GM12878 (cell line): ENCODE measurements at regions not wholly inside any gene's neighbourhood (a gene's known extent, or its start where the extent isn't known, plus 50 kb on each side); places are given as distances from the start of the nearest gene placed in this dataset.

Experiments used
- ATAC-seq: fragments of 200-7000 bp; cut with Tn5 transposase; 3 replicates; pipeline ENCODE4 v1.9.1; 2020; ENCODE audit warnings: mild to moderate bottlenecking, moderate library complexity
- BruUV-seq: library from RNA; stranded (reverse); fragments of 400-500 nt; replicated peaks from 2 replicates; lab custom pipeline; 2021; lab: Mats Ljungman, UMichigan
- CTCF ChIA-PET: fragments of 300-600 bp; sonication (Branson Sonifier 250); formaldehyde crosslinking; extraction: SDS; loops from one replicate; lab custom pipeline; 2021; ENCODE audit warnings: inconsistent platforms; lab: Yijun Ruan, JAX
- POLR2A ChIA-PET: fragments of 350-600 bp; formaldehyde crosslinking; extraction: SDS; loops from one replicate; lab custom pipeline; 2021; ENCODE audit warnings: inconsistent platforms; lab: Charles Lee
- RAD21 ChIA-PET: fragments of 300-600 bp; sonication (Branson Sonifier 250); formaldehyde crosslinking; loops from one replicate; lab custom pipeline; 2023; ENCODE audit warnings: antibody characterized with exemption; ENCODE audit not compliant: unreplicated experiment; lab: Charles Lee
- SMC1A ChIA-PET: fragments of 300-600 bp; sonication (Branson Sonifier 250); formaldehyde crosslinking; loops from one replicate; lab custom pipeline; 2023; ENCODE audit not compliant: unreplicated experiment, uncharacterized antibody; lab: Charles Lee
- DNase-seq: peaks from one replicate; pipeline ENCODE4 v3.0.0-alpha.2; 2011; ENCODE audit warnings: low read depth, low spot score
- FAIRE-seq: peaks from 3 replicates; lab custom pipeline; 2011; peaks lifted over from hg19 to GRCh38; lab: Jason Lieb, UNC
- H2AFZ ChIP-seq: 2 replicates; pipeline ENCODE4 v1.6.0; 2011; ENCODE audit warnings: low read depth, low read length, control low read depth; ENCODE audit not compliant: control insufficient read depth
- H3K27ac ChIP-seq: 2 replicates; pipeline ENCODE4 v1.5.1; 2011; ENCODE audit warnings: control low read depth; ENCODE audit not compliant: control insufficient read depth, insufficient read depth
- H3K27me3 ChIP-seq, 2 experiments: replicated peaks in 1 of 2; 2 replicates each; pipeline versions ENCODE4 v1.6.0 to v1.6.1; 2011; ENCODE audit warnings: low read length in 1 of 2; ENCODE audit not compliant: control insufficient read depth in 2 of 2, insufficient read depth in 2 of 2
- H3K36me3 ChIP-seq, 2 experiments: 2 replicates each; pipeline ENCODE4 v1.5.1; 2011; ENCODE audit warnings: low read length in 1 of 2; ENCODE audit not compliant: control insufficient read depth in 2 of 2, insufficient read depth in 2 of 2
- H3K4me1 ChIP-seq: 2 replicates; pipeline ENCODE4 v1.6.1; 2011; ENCODE audit warnings: mild to moderate bottlenecking, low read length, moderate library complexity, mixed read lengths; ENCODE audit not compliant: control insufficient read depth, insufficient read depth
- H3K4me2 ChIP-seq: 2 replicates; pipeline ENCODE4 v1.6.0; 2011; ENCODE audit warnings: control low read depth; ENCODE audit not compliant: control insufficient read depth, insufficient read depth
- H3K4me3 ChIP-seq: fragments of 200-600 bp; sonication (generic); 2 replicates; pipeline ENCODE4 v1.5.1; 2016
- H3K79me2 ChIP-seq: 2 replicates; pipeline ENCODE4 v1.6.0; 2011; ENCODE audit warnings: low read length; ENCODE audit not compliant: control insufficient read depth, insufficient read depth
- H3K9ac ChIP-seq: 2 replicates; pipeline ENCODE4 v1.8.0; 2011; ENCODE audit warnings: low read length, control low read depth, mixed read lengths; ENCODE audit not compliant: control insufficient read depth, insufficient read depth
- H3K9me3 ChIP-seq: replicated peaks from 3 replicates; pipeline ENCODE4 v1.5.1; 2011; ENCODE audit warnings: mild to moderate bottlenecking, low read length; ENCODE audit not compliant: control insufficient read depth, insufficient read depth
- H4K20me1 ChIP-seq: 2 replicates; pipeline ENCODE4 v1.6.0; 2011; ENCODE audit not compliant: control insufficient read depth, insufficient read depth
- EZH2 ChIP-seq: IDR thresholded peaks from 2 replicates; pipeline ENCODE4 v1.6.1; 2012; ENCODE audit warnings: low read depth, mild to moderate bottlenecking, control low read depth, inconsistent platforms, low read length, borderline replicate concordance; ENCODE audit not compliant: control insufficient read depth
- HCFC1 ChIP-seq: fragments of 150-350 bp; IDR thresholded peaks from 2 replicates; pipeline ENCODE4 v1.6.1; 2014; ENCODE audit warnings: low read length
- IKZF1 ChIP-seq: fragments of 450-650 bp; conservative IDR thresholded peaks from 2 replicates; pipeline ENCODE4 v1.6.1; 2017; ENCODE audit warnings: antibody characterized with exemption, mild to moderate bottlenecking
- NR2F1 ChIP-seq: fragments of 450-650 bp; conservative IDR thresholded peaks from 2 replicates; pipeline ENCODE4 v1.6.1; 2017; ENCODE audit warnings: mild to moderate bottlenecking
- RAD21 ChIP-seq: IDR thresholded peaks from 2 replicates; pipeline ENCODE4 v1.6.1; 2011; ENCODE audit warnings: mild to moderate bottlenecking, low read depth, low read length, moderate library complexity; ENCODE audit not compliant: insufficient read depth
- SMC3 ChIP-seq: IDR thresholded peaks from 2 replicates; pipeline ENCODE4 v1.6.1; 2011; ENCODE audit warnings: low read length, improper control_type of control experiment, borderline replicate concordance
- SUZ12 ChIP-seq: fragments of 200-600 bp; sonication (generic); IDR thresholded peaks from one replicate; pipeline ENCODE4 v1.6.1; 2018; ENCODE audit warnings: antibody characterized with exemption, mild to moderate bottlenecking; ENCODE audit not compliant: unreplicated experiment
- in situ Hi-C: fragments of 300-500 bp; cut with MboI; formaldehyde crosslinking; loops from 9 replicates; pipeline ENCODE4 v1.14.3; 2018; ENCODE audit warnings: mixed read lengths
- intact Hi-C: fragments of 100-400 bp; cut with micrococcal nuclease; formaldehyde crosslinking; loops from one replicate; pipeline ENCODE4 v1.14.2; 2022; ENCODE audit not compliant: unreplicated experiment
- TF ChIP-seq, protein P1 (sequence below): IDR thresholded peaks from 2 replicates; pipeline ENCODE4 v1.6.1; 2011; ENCODE audit warnings: borderline replicate concordance, low read depth, mild to moderate bottlenecking, moderate library complexity, low read length; ENCODE audit not compliant: insufficient read depth, poor library complexity, severe bottlenecking
- TF ChIP-seq, protein P2 (sequence below): fragments of 150-350 bp; IDR thresholded peaks from 2 replicates; pipeline ENCODE4 v1.6.1; 2014; ENCODE audit warnings: mild to moderate bottlenecking, low read depth, low read length
- TF ChIP-seq, protein P3 (sequence below): IDR thresholded peaks from 2 replicates; pipeline ENCODE4 v1.6.1; 2012; ENCODE audit warnings: improper control_type of control experiment, low read depth, low read length; ENCODE audit not compliant: insufficient replicate concordance
- TF ChIP-seq, protein P4 (sequence below): fragments of 450-650 bp; formaldehyde crosslinking; IDR thresholded peaks from 2 replicates; pipeline ENCODE4 v1.4.0; 2022; ENCODE audit warnings: mild to moderate bottlenecking, moderate library complexity
- TF ChIP-seq, protein P5 (sequence below): IDR thresholded peaks from 2 replicates; pipeline ENCODE4 v1.6.1; 2011; ENCODE audit warnings: mild to moderate bottlenecking, low read depth, low read length, moderate library complexity; ENCODE audit not compliant: insufficient replicate concordance

GRCh38 chr17:52686140-52686539 is 527.6 kb upstream of the CA10 start:
- ChIA-PET POLR2A (no interaction called here), SMC1A (no interaction called here), RAD21 (no interaction called here), CTCF (no interaction called here)
- H3K4me1 ChIP-seq = no peaks in the 10 kb centered on the region
- H3K4me2 ChIP-seq = no peak overlapping the region
- H3K79me2 ChIP-seq = no peaks in the 10 kb centered on the region
- H2AFZ ChIP-seq = no peak overlapping the region
- no peaks in the 10 kb centered on the region for H3K9me3 ChIP-seq
- H3K9ac ChIP-seq = no peak overlapping the region
- H4K20me1 ChIP-seq = no peaks in the 10 kb centered on the region
- DNase-seq (no peak), FAIRE-seq (no peak), ATAC-seq (no peak)
- no peak overlapping the region for H3K4me3 ChIP-seq
- intact Hi-C loops (no loop called here), in situ Hi-C loops (no loop called here)
- BruUV-seq = no TSS peak
- H3K36me3 ChIP-seq = no peaks in the 10 kb centered on the region
- no peak overlapping the region for H3K27ac ChIP-seq
- no peaks in the 10 kb centered on the region for H3K27me3 ChIP-seq
- TF ChIP-seq HCFC1 (no peak), IKZF1 (no peak), EZH2 (no peak), NR2F1 (no peak), RAD21 (no peak), SMC3 (no peak), SUZ12 (no peak)
- TF ChIP-seq, protein P1, sequence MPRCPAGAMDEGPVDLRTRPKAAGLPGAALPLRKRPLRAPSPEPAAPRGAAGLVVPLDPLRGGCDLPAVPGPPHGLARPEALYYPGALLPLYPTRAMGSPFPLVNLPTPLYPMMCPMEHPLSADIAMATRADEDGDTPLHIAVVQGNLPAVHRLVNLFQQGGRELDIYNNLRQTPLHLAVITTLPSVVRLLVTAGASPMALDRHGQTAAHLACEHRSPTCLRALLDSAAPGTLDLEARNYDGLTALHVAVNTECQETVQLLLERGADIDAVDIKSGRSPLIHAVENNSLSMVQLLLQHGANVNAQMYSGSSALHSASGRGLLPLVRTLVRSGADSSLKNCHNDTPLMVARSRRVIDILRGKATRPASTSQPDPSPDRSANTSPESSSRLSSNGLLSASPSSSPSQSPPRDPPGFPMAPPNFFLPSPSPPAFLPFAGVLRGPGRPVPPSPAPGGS = no peak
- TF ChIP-seq, protein P2, sequence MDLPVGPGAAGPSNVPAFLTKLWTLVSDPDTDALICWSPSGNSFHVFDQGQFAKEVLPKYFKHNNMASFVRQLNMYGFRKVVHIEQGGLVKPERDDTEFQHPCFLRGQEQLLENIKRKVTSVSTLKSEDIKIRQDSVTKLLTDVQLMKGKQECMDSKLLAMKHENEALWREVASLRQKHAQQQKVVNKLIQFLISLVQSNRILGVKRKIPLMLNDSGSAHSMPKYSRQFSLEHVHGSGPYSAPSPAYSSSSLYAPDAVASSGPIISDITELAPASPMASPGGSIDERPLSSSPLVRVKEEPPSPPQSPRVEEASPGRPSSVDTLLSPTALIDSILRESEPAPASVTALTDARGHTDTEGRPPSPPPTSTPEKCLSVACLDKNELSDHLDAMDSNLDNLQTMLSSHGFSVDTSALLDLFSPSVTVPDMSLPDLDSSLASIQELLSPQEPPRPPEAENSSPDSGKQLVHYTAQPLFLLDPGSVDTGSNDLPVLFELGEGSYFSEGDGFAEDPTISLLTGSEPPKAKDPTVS = no peak
- TF ChIP-seq, protein P3, sequence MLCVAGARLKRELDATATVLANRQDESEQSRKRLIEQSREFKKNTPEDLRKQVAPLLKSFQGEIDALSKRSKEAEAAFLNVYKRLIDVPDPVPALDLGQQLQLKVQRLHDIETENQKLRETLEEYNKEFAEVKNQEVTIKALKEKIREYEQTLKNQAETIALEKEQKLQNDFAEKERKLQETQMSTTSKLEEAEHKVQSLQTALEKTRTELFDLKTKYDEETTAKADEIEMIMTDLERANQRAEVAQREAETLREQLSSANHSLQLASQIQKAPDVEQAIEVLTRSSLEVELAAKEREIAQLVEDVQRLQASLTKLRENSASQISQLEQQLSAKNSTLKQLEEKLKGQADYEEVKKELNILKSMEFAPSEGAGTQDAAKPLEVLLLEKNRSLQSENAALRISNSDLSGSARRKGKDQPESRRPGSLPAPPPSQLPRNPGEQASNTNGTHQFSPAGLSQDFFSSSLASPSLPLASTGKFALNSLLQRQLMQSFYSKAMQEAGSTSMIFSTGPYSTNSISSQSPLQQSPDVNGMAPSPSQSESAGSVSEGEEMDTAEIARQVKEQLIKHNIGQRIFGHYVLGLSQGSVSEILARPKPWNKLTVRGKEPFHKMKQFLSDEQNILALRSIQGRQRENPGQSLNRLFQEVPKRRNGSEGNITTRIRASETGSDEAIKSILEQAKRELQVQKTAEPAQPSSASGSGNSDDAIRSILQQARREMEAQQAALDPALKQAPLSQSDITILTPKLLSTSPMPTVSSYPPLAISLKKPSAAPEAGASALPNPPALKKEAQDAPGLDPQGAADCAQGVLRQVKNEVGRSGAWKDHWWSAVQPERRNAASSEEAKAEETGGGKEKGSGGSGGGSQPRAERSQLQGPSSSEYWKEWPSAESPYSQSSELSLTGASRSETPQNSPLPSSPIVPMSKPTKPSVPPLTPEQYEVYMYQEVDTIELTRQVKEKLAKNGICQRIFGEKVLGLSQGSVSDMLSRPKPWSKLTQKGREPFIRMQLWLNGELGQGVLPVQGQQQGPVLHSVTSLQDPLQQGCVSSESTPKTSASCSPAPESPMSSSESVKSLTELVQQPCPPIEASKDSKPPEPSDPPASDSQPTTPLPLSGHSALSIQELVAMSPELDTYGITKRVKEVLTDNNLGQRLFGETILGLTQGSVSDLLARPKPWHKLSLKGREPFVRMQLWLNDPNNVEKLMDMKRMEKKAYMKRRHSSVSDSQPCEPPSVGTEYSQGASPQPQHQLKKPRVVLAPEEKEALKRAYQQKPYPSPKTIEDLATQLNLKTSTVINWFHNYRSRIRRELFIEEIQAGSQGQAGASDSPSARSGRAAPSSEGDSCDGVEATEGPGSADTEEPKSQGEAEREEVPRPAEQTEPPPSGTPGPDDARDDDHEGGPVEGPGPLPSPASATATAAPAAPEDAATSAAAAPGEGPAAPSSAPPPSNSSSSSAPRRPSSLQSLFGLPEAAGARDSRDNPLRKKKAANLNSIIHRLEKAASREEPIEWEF = no peak
- TF ChIP-seq, protein P4, sequence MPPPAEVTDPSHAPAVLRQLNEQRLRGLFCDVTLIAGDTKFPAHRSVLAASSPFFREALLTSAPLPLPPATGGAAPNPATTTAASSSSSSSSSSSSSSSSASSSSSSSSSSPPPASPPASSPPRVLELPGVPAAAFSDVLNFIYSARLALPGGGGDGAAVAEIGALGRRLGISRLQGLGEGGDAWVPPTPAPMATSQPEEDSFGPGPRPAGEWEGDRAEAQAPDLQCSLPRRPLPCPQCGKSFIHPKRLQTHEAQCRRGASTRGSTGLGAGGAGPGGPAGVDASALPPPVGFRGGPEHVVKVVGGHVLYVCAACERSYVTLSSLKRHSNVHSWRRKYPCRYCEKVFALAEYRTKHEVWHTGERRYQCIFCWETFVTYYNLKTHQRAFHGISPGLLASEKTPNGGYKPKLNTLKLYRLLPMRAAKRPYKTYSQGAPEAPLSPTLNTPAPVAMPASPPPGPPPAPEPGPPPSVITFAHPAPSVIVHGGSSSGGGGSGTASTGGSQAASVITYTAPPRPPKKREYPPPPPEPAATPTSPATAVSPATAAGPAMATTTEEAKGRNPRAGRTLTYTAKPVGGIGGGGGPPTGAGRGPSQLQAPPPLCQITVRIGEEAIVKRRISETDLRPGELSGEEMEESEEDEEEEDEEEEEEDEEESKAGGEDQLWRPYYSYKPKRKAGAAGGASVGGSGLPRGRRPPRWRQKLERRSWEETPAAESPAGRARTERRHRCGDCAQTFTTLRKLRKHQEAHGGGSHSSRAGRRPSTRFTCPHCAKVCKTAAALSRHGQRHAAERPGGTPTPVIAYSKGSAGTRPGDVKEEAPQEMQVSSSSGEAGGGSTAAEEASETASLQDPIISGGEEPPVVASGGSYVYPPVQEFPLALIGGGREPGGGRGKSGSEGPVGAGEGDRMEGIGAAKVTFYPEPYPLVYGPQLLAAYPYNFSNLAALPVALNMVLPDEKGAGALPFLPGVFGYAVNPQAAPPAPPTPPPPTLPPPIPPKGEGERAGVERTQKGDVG (CRISPR knock-in tag) = no peak
- TF ChIP-seq, protein P5, sequence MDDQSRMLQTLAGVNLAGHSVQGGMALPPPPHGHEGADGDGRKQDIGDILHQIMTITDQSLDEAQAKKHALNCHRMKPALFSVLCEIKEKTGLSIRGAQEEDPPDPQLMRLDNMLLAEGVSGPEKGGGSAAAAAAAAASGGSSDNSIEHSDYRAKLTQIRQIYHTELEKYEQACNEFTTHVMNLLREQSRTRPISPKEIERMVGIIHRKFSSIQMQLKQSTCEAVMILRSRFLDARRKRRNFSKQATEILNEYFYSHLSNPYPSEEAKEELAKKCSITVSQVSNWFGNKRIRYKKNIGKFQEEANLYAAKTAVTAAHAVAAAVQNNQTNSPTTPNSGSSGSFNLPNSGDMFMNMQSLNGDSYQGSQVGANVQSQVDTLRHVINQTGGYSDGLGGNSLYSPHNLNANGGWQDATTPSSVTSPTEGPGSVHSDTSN = no peak
